GM23338 (cell line): ENCODE measurements at regions not wholly inside any gene's neighbourhood (a gene's known extent, or its start where the extent isn't known, plus 50 kb on each side); places are given as distances from the start of the nearest gene placed in this dataset.

ENCODE experiments used
- ATAC-seq: fragments of 200-7000 bp; cut with Tn5 transposase; 3 replicates; pipeline ENCODE4 v1.9.1; 2020
- DNase-seq: peaks from one replicate; pipeline ENCODE4 v3.0.0-alpha.2; 2015; ENCODE audit warnings: low spot score
- H2AFZ ChIP-seq: fragments of 200-600 bp; sonication (generic); 2 replicates; pipeline ENCODE4 v1.8.0; 2016; ENCODE audit warnings: antibody characterized with exemption, mild to moderate bottlenecking, moderate library complexity
- H3F3A ChIP-seq: fragments of 200-600 bp; sonication (generic); replicated peaks from 2 replicates; pipeline ENCODE4 v1.8.0; 2017; ENCODE audit warnings: antibody characterized with exemption, mixed run types, low read depth
- H3K27ac ChIP-seq: fragments of 200-600 bp; sonication (generic); 2 replicates; pipeline ENCODE4 v1.6.1; 2016; ENCODE audit warnings: low read depth
- H3K27me3 ChIP-seq: fragments of 200-600 bp; sonication (generic); 2 replicates; pipeline ENCODE4 v1.8.0; 2016; ENCODE audit warnings: mild to moderate bottlenecking, mixed run types, moderate library complexity; ENCODE audit not compliant: insufficient read depth
- H3K36me3 ChIP-seq: fragments of 200-600 bp; sonication (generic); 2 replicates; pipeline ENCODE4 v1.8.0; 2016; ENCODE audit warnings: mild to moderate bottlenecking; ENCODE audit not compliant: insufficient read depth
- H3K4me1 ChIP-seq: fragments of 200-600 bp; sonication (generic); 2 replicates; pipeline ENCODE4 v1.8.0; 2016; ENCODE audit warnings: mild to moderate bottlenecking, moderate library complexity; ENCODE audit not compliant: insufficient read depth
- H3K4me2 ChIP-seq: fragments of 200-600 bp; sonication (generic); 2 replicates; pipeline ENCODE4 v1.7.1; 2017; ENCODE audit warnings: mixed run types
- H3K4me3 ChIP-seq: fragments of 200-600 bp; sonication (generic); 2 replicates; pipeline ENCODE4 v1.6.1; 2016; ENCODE audit warnings: mixed run types
- H3K79me2 ChIP-seq: fragments of 200-600 bp; sonication (generic); replicated peaks from 2 replicates; pipeline ENCODE4 v1.8.0; 2017; ENCODE audit warnings: mild to moderate bottlenecking; ENCODE audit not compliant: insufficient read depth
- H3K9me2 ChIP-seq: fragments of 200-600 bp; sonication (generic); 2 replicates; pipeline ENCODE4 v1.8.0; 2017; ENCODE audit not compliant: insufficient read depth
- H4K20me1 ChIP-seq: fragments of 200-600 bp; sonication (generic); replicated peaks from 2 replicates; pipeline ENCODE4 v1.8.0; 2017; ENCODE audit warnings: mild to moderate bottlenecking; ENCODE audit not compliant: insufficient read depth
- H3K27ac Mint-ChIP-seq: 2 replicates; pipeline ENCODE4 v1.8.0; 2020; ENCODE audit warnings: inconsistent platforms, mild to moderate bottlenecking, moderate library complexity, mixed read lengths
- H3K27me3 Mint-ChIP-seq: 3 replicates; pipeline ENCODE4 v1.8.0; 2022; ENCODE audit warnings: low read depth, mild to moderate bottlenecking, moderate library complexity, mixed read lengths, inconsistent platforms; ENCODE audit not compliant: insufficient read depth, poor library complexity
- H3K36me3 Mint-ChIP-seq: 3 replicates; pipeline ENCODE4 v1.8.0; 2021; ENCODE audit warnings: low read depth, mild to moderate bottlenecking, inconsistent platforms, moderate library complexity, mixed read lengths
- H3K4me1 Mint-ChIP-seq: 3 replicates; pipeline ENCODE4 v1.8.0; 2020; ENCODE audit warnings: mild to moderate bottlenecking, inconsistent platforms, mixed read lengths
- H3K4me3 Mint-ChIP-seq: 3 replicates; pipeline ENCODE4 v1.8.0; 2021; ENCODE audit warnings: moderate library complexity, mild to moderate bottlenecking, inconsistent platforms, mixed read lengths
- H3K9me3 Mint-ChIP-seq: 3 replicates; pipeline ENCODE4 v1.8.0; 2020; ENCODE audit warnings: moderate library complexity, mild to moderate bottlenecking, inconsistent platforms, mixed read lengths
- CREB1 ChIP-seq: fragments of 250-450 bp; sonication (Bioruptor Pico); IDR thresholded peaks from 2 replicates; pipeline ENCODE4 v1.5.0; 2020; ENCODE audit warnings: low read depth, mild to moderate bottlenecking, moderate library complexity
- CTCF ChIP-seq, 2 experiments: fragments of 200-600 bp in 1 of 2; sonication (generic) in 1 of 2; conservative IDR thresholded peaks; 2 replicates each; pipeline versions ENCODE4 v1.5.1 to v1.6.1; 2016 to 2017; ENCODE audit warnings: antibody characterized with exemption in 2 of 2, low read depth in 2 of 2, mild to moderate bottlenecking in 2 of 2, moderate library complexity in 1 of 2
- ETS1 ChIP-seq: IDR thresholded peaks from 2 replicates; pipeline ENCODE4 v1.6.1; 2016; ENCODE audit warnings: antibody characterized with exemption
- EZH2phosphoT487 ChIP-seq: fragments of 200-600 bp; sonication (generic); IDR thresholded peaks from one replicate; pipeline ENCODE4 v1.8.1; 2018; ENCODE audit warnings: antibody characterized with exemption; ENCODE audit not compliant: unreplicated experiment
- JUNB ChIP-seq: IDR thresholded peaks from one replicate; pipeline ENCODE4 v1.6.1; 2016; ENCODE audit warnings: antibody characterized with exemption; ENCODE audit not compliant: unreplicated experiment
- NANOG ChIP-seq: IDR thresholded peaks from 2 replicates; pipeline ENCODE4 v1.6.1; 2016; ENCODE audit warnings: antibody characterized with exemption, borderline replicate concordance
- REST ChIP-seq: IDR thresholded peaks from one replicate; pipeline ENCODE4 v1.6.1; 2018; ENCODE audit warnings: antibody characterized with exemption; ENCODE audit not compliant: unreplicated experiment
- STAT1 ChIP-seq: IDR thresholded peaks from one replicate; pipeline ENCODE4 v1.6.1; 2016; ENCODE audit warnings: antibody characterized with exemption; ENCODE audit not compliant: unreplicated experiment
- ZNF114 ChIP-seq: fragments of 250-450 bp; sonication (Bioruptor Pico); IDR thresholded peaks from 2 replicates; pipeline ENCODE4 v1.5.0; 2020; ENCODE audit warnings: mild to moderate bottlenecking, moderate library complexity
- ZNF331 ChIP-seq: fragments of 250-450 bp; sonication (Bioruptor Pico); IDR thresholded peaks from 2 replicates; pipeline ENCODE4 v1.5.0; 2020; ENCODE audit warnings: low read depth, mild to moderate bottlenecking, moderate library complexity

GRCh38 chr21:18715606-18716005, 312.0 kb upstream of the TMPRSS15 start:
- H3K79me2 ChIP-seq: no peaks in the 10 kb centered on the region
- H3K4me3 ChIP-seq: no peak overlapping the region
- no peaks in the 10 kb centered on the region for H3K27me3 ChIP-seq
- no peak overlapping the region for H2AFZ ChIP-seq
- H3K27ac Mint-ChIP-seq: no peak overlapping the region
- H3K9me3 Mint-ChIP-seq: peaks cover 15% of the 10 kb centered on the region
- no peaks in the 10 kb centered on the region for H3F3A ChIP-seq
- DNase-seq: no peak
- H3K36me3 ChIP-seq: 0 out of 2 replicates have a peak, but pooled peaks cover 3% of the 10 kb centered on the region
- no peak overlapping the region for H3K4me3 Mint-ChIP-seq
- H3K4me1 Mint-ChIP-seq: no peaks in the 10 kb centered on the region
- H3K27ac ChIP-seq: no peak overlapping the region
- H3K27me3 Mint-ChIP-seq: no peaks in the 10 kb centered on the region
- H3K36me3 Mint-ChIP-seq: peaks cover 7% of the 10 kb centered on the region; the same call in 2 of the 3 replicates
- H4K20me1 ChIP-seq: no peaks in the 10 kb centered on the region
- H3K9me2 ChIP-seq: 0 out of 2 replicates have a peak, but pooled peaks cover 3% of the 10 kb centered on the region
- H3K4me1 ChIP-seq: no peaks in the 10 kb centered on the region
- no peak overlapping the region for H3K4me2 ChIP-seq
- no peak for TF ChIP-seq ZNF331 (CRISPR knock-in tag)
- no peak for TF ChIP-seq REST
- TF ChIP-seq JUNB: no peak
- no peak for TF ChIP-seq CTCF (conservative IDR thresholded peaks at IDR 0.05; ENCODE audit: low read depth in 2 of 2)
- no peak for TF ChIP-seq CREB1
- no peak for TF ChIP-seq NANOG
- no peak for TF ChIP-seq EZH2phosphoT487
- no peak for TF ChIP-seq ZNF114
- TF ChIP-seq ETS1: no peak
- no peak for TF ChIP-seq STAT1
- ATAC-seq: no peak
